GM18507 (cell line): ENCODE measurements at regions not wholly inside any gene's neighbourhood (a gene's known extent, or its start where the extent isn't known, plus 50 kb on each side); places are given as distances from the start of the nearest gene placed in this dataset.
"Not testable (repeated sequence)": the region's sequence is repeated elsewhere in the genome, so short reads cannot be mapped to it uniquely, and the experiment has no call there.

Experiments
- DNase-seq: peaks from one replicate; pipeline ENCODE4 v3.0.0; 2011; ENCODE audit warnings: low read depth; ENCODE audit not compliant: insufficient read length; ENCODE audit errors: extremely low spot score
- FAIRE-seq: peaks from 2 replicates; lab custom pipeline; 2011; peaks lifted over from hg19 to GRCh38; lab: Jason Lieb, UNC

DNA sequence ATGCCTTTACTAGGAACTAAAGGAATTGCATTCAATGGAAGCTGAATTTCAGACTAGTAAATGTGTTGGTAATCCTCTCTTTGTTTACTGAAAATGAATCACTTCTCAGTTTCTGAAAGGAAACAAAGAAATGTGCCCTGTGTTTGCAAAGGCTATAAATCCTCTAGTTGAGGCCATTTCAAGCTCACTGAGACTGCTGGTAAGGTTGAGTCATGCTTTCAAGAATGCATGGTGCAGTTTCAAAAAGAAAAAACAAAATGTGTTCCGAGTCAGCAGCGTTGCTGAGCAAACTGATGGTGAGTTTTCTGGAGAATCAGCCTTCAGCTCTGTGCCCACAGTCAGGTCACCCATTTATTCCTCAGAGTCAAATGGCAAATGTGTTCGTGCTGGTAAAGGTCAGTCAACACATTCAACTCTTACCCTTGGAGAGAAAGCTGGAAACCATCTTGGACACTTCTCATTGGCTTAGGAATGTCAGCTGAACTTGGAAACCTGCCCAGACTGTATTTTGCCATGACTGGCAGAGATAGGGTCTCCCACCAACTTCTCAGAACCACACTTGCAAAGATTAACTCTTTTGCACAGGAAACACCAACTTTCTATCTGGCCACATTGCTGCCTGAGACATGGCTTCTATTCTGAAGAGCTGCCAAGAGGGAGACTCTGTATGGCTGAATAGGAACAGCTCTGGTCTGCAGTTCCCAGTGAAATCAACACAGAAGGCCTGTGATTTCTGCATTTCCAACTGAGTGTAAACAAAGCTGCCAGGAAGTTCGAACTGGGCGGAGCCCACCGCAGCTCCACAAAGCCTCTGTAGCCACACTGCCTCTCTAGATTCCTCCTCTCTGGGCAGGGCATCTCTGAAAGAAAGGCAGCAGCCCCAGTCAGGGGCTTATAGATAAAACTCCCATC is 484.4 kb downstream of the ATP23 start:
- DNase-seq (no peak), FAIRE-seq (peak; percentile 71)

DNA sequence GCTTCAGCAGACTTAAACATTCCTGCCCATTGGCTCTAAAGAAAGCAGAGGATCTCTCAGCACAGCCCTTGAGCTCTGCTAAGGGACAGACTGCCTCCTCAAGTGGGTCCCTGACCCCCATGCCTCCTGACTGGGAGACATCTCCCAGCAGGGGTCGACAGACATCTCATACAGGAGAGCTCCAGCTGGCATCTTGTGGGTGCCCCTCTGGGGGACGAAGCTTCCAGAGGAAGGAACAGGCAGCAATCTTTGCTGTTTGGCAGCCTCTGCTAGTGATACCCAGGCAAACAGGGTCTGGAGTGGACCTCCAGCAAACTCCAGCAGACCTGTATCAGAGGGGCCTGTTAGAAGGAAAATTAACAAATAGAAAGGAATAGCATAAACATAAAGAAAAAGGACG is 485.1 kb downstream of the ATP23 start:
- not testable (repeated sequence) for FAIRE-seq, DNase-seq

DNA sequence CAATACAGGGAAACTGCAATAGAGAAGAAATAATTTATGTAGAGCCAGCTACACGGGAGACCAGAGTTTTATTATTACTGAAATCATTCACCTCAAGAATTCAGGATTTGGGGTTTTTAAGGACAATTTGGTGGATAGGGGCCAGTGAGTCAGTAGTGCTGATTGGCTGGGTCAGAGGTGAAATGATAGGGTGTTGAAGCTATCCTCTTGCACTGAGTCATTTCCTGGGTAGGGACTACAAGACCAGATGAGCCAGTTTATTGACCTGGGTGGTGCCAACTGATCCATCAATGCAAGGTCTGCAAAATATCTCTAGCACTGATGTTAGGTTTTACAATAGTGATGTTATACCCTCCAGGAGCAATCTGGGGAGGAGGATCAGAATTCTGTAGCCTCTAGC is 486.3 kb downstream of the LRIG3 start:
- no peak for FAIRE-seq
- DNase-seq, result no peak

DNA sequence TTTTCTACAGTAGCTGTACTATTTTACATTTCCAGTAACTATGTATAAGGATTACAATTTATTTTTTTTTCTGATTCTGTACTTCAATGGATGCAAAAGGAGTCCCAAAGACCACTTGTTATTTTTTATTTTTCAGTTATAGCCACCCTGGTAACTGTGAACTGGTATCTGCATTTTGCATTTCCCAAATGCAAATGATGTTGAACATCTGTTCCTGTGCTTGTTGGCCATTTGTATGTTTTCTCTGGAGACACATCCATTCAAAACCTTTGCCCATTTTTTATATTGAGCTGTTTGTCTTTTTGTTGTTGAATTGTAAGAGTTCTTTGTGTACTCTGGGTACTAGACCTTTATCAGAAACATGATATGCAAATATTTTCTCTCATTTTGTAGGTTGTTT is 485.6 kb downstream of the LRIG3 start:
- FAIRE-seq (no peak), DNase-seq (no peak)

DNA sequence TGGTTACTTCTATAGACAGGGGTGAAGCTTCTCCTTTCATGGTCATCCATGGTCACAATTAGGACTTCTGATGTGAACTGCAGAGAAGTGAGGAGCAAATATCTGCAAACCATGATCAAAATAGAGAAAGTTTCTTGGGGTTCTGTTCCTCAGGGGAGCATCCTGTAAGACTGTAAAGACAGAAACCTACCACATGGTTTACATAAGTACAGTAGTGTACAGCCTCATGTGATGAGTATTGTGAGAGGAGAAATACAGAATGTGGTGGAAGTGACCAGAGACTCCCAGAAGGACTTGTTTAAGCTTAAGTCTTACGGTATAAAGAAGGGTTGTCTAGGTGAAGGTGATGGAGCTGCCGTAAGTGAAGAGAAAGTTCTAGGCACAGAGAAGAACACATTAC is 484.7 kb downstream of the LRIG3 start:
- no peak for FAIRE-seq
- DNase-seq, result no peak

DNA sequence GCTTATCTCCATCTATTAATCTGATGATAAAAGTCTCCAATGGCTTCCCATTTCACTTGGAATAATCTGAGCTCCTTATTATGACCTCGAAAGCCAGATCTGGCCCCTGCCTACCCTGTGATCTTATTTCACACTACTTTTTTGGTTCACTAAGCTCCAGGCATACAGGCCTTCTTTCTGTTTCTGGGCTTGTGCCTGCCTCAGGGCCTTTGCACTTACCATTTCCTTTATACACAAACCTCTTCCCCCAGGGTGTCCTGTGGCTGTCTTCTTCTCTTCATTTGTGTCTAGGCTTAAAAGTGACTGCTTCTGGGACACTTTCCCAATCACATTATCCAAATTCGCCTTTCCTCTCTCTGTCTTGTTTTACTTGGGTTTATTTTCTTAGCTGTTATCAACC is 478.8 kb downstream of the LRIG3 start:
- FAIRE-seq (no peak), DNase-seq (no peak)

DNA sequence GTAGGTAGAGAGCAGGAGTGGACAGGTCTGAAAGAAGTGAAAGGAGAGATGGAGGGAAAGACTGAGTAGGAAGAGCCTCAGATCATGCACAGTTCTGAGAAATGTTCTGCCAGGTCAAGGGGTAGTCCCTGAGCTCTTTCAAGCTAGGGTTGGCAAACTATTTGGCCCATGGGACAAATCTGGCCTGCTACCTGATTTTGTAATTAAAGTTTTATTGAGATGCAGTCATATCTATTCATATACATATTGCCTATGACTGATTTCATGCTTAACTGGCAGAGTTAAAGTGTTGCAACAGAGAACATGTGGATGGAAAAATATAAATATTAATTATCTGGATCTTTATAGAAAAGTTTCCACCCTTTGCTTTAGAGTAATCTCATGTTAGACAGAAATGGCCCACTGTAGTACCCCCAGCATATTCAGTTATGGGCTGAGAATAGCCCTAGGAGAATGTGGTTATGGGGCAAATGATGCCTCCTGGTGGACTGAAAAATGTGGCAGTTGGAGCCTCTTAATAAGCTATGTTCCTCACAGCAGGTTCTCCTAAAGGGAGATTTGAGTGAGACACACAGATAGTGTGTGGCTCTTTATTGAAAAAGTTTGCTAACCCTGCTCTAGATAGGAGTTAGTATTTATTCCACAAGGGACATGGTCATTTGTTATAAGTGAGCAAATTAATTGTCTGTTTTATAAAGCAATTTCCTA is 476.9 kb downstream of the LRIG3 start:
- DNase-seq, result no peak
- FAIRE-seq, result no peak

DNA sequence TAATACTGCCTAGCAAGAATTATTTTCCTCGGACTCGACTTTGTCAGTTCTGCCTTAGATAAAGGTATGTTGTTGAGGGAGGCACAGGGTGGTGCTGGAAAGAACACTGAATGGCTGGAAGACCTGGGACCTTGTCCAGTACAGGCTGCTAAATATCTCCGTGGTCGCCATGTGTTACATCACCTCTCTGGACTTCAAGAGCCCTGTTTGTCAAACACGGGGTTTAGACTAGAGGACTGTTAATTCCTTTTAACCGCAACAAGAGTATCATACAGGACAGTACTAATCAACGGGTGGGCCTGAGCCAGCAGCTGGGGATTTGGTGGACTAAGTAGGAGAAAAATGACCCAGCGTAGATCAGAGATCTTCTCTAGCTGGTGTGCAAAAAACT is 476.3 kb downstream of the LRIG3 start:
- DNase-seq (no peak), FAIRE-seq (no peak)

DNA sequence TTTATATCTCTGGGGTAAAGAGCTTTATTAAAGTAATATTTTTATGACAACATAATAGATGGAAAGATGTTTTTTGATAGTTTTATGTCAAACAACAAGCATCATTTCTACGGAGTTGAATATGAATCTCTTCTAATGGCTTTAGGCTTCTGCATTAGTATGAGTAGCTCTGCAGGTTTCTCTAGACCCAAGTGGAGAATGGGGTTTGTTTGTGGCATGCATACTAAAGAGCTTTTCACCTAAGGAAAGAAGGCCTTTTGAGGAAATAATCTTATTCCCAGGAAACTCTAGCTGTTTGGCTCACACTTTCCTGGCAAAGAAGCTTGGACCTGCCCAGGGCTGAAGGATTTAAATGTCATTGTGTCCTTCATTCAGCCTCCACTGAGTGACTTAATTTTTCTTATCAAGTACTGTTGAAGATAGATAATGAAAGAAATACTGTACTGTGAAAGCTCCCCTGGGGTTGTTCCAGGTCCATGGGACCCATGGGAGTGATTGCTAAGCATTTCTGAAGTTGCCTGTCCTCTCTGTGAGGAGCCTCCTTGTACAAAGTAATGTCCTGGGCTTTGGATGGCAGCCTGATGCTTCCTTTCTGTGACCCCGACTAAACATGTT is 469.3 kb downstream of the LRIG3 start:
- no peak for FAIRE-seq
- DNase-seq, result no peak

DNA sequence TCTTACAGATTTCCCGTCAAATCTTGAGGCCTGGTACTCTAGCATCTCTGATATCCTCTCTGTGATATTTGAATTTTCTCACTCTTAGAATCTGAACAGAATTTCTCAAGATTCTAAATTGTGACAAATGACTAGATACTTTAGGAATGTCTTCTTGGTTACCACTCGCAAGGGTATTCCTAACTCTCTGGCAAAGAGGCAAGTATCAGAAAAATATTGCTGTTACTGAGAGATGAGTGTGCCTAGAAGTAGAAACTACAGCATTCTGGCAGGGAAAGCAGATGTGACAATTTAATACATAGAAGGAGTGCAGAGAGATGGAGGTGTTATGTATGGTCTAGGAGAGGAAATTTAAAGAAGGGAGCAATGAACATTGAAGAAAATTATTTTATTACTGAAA is 467.8 kb downstream of the LRIG3 start:
- FAIRE-seq, result no peak
- no peak for DNase-seq

DNA sequence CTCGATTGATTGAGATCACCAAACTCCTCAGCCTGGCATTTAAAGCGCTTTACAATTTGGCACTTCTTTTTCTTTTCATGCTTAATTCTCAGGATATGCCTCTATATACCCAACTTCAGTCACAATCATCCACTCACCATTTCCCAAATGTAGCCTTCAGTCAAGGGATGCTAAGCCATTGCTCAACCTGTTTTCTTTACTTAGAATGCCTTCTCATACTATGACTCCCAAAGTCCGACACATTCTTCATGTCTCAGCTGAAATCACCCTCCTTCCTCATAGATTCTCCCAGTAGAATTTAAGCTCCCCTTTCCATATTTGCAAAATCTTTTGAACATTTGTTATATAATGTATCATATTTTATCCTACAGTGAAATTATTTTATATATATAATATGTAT is 467.0 kb downstream of the LRIG3 start:
- FAIRE-seq (no peak), DNase-seq (no peak)

DNA sequence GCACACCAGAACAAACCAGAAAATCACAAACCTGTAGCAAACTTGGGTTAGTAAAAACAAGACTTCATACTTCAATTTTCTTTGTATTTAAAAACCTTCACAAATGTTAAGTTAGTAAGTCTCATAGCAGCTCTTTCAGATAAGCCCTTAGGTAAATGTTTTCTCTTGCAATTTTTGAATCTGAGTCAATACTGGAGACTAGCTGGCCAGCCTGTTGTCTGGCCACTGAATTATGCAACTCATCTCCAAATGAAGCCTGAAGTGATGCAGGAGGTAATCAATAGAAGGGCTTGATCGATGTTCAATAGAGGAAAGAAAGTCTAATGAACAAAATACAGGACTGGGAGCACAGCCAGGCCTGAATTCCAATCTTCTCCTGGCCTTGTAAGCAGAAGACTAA is 465.2 kb downstream of the LRIG3 start:
- no peak for DNase-seq
- FAIRE-seq, result no peak

DNA sequence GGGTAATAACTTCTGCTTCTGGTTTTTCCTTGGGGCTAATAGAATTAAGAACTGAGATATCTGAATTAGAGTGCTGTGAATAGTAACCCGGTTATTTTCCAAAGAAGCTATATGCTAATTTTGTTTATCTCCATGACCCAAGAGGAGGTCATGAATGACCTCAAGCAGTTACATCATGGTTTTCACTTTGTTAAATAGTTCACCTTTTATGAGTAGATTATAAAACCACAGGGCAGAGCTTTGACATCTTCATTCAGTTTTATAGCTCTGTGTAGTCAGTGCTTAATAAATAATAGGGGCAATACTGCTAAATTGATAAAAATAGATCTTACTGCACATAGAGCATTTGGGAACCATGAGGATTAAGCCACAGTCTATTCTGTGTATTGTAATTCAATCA is 462.2 kb downstream of the LRIG3 start:
- FAIRE-seq (no peak), DNase-seq (no peak)

DNA sequence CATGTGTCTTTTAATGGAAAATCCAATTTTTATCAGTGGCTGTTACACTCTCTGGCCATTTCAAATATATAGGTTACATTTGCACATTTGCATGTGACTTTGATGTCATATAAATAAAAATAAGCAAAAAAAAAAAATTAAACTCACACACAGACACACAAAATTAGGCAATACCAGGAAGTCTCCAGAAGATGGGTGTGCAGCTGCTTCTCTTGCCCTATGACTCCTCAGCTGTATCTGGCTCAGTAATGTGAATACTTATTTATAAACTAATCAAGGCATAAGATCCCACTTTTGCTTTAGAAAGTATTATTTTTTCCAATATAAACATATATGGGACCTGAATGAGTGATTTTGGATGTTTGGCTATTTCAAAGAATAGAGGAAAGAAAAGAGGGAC is 461.1 kb downstream of the LRIG3 start:
- DNase-seq, result no peak
- no peak for FAIRE-seq

DNA sequence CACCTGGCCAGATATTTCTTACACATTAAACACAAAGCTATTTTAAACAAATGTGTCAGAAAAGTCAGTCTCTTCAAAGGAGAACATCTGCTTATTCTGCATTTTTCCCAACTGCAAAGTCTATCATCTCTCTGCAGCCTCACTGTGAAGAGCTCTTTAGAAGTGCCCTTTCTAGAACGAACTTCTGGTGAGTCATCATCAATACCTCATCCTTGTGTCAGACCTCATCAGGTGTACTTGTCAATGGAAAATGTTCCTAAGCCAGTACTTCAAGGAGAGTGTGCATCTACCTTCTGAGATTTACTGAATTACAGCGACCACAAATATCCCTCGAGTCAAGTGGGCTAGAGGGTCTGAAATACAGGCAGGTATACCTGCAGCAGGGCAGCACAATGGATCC is 457.3 kb downstream of the LRIG3 start:
- DNase-seq, result no peak
- no peak for FAIRE-seq

DNA sequence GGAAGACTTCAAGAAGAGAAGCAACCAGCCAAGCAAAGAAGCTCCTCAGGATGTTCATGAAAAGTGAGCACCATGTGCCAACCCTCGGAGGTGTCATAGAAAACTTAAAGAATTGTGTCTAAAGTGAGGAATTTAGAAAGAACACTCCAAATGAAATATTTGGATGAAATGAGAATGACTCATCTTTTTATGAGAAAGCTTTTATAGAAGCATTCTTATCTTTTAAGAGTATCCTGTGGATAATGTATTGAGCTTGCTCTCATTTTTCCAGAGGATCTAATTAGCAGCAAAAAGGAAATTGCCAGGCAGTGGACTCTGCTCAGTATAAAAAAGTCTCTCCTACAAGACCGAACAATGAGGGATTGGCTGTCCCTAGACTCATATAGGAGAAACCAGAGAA is 454.9 kb downstream of the LRIG3 start:
- DNase-seq, result no peak
- FAIRE-seq, result no peak

DNA sequence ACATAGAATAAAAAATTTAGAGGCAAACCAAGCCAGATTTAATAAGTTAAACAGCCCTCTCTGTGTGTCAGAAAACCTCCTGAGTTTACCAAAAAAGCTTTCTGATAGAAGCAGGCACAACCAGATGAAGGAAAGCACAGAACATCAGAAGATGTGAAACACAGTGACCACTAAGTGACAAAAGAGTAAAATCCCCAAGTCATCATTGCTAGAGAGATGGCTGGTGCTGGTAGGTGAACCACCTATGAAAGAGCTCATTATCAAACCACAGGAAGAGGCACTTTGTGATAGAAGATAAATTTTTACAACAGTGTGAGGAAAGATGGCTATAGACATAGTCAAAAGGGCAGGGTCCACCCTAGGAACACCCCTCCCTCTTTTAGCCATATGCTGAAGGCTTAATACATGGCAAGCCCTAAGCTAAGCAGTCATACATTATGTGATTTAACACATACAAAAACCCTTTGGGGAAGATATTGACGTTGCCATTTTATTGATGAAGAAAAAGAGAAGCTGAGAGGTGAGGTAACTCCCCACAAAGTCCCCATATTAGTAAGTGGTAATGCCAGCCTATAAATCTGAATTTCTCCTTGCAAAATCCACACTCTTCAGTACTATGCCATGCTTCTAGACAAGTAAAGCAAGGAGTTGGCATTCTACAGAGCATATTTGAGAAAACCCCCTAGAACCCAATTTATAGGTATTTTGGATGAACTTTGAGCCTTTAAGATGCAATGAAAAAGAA is 449.9 kb downstream of the LRIG3 start:
- DNase-seq, result no peak
- no peak for FAIRE-seq

DNA sequence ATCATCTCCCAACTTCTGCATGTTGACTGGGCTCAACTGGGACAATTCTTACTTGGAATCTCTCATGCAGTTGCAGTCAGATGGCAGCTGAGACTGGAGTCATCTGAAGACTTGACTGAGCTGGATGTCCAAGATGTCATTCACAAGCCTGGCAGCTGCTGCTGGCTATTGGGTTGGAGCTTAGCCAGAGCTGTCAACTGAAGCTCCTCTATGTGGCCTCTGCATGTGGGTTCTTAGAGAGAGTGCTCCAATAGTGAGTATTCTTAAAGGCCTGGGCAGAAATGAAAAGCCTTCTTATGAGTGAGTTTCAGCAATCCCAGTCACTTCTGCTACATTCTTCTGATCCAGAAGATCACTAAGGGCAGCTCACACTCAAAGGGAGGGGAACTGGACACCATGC is 440.9 kb downstream of the LRIG3 start:
- DNase-seq, result no peak
- no peak for FAIRE-seq

DNA sequence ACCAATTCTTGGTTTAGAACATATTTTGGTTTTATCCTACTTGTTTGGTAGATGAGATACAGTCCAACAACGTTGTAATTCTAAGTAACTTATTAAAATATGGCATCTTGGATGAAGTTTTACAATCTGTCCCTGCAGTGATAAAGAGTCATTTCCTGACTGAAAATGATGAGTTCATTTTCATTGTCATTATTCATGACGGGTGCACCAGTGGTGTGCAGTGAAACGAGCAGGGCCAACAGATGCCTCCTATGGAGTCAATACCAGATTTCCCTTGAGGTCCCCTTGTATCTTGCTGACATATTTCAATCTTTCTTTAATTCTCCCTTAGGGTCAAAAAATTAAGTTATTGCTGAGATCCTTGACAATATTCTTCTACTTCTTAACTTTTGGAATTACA is 438.5 kb downstream of the LRIG3 start:
- DNase-seq (no peak), FAIRE-seq (no peak)

DNA sequence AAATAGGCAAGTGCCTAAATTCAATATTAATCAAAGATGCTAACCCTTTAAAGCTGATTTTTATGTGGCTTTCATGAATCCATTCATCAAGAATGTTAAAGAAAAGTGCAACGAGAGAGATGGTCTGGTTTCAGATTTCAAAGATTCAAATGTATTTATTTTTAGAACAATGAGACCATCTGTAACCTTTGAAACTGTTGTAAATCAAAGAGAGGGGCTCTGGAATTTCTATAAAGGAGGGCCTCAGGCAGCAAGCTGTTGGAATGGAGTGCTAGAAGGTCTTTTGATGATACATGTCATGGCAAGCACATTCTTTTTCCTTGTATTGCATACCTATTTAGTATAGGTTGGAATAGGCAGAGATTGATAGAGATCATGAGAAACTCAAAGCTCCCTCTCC is 433.0 kb downstream of the LRIG3 start:
- no peak for FAIRE-seq
- no peak for DNase-seq
